ENCODE measurements at regions not wholly inside any gene's neighbourhood (a gene's known extent, or its start where the extent isn't known, plus 50 kb on each side); places are given as distances from the start of the nearest gene placed in this dataset.

DNA sequence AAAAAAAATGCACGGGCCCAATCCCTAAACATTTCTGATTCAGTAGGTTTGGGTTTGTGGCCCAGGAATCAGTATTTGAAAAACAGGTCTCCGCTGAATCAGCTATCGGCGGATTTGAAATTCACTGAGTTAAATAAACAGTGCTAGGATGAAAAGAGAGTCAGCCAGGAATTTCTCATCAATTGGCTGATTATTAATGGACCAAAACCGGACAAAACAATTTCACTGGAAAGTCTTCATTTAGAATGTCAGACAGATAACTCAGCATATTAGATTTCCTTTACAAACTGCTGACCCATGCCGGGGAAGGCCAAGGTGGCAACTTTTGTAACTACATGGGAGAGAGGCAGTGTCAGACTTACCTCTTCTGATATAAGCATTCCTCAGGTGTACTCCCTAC, 99.4 kb upstream of the LSM6 start (continued):
- TF ChIP-seq, protein P1, sequence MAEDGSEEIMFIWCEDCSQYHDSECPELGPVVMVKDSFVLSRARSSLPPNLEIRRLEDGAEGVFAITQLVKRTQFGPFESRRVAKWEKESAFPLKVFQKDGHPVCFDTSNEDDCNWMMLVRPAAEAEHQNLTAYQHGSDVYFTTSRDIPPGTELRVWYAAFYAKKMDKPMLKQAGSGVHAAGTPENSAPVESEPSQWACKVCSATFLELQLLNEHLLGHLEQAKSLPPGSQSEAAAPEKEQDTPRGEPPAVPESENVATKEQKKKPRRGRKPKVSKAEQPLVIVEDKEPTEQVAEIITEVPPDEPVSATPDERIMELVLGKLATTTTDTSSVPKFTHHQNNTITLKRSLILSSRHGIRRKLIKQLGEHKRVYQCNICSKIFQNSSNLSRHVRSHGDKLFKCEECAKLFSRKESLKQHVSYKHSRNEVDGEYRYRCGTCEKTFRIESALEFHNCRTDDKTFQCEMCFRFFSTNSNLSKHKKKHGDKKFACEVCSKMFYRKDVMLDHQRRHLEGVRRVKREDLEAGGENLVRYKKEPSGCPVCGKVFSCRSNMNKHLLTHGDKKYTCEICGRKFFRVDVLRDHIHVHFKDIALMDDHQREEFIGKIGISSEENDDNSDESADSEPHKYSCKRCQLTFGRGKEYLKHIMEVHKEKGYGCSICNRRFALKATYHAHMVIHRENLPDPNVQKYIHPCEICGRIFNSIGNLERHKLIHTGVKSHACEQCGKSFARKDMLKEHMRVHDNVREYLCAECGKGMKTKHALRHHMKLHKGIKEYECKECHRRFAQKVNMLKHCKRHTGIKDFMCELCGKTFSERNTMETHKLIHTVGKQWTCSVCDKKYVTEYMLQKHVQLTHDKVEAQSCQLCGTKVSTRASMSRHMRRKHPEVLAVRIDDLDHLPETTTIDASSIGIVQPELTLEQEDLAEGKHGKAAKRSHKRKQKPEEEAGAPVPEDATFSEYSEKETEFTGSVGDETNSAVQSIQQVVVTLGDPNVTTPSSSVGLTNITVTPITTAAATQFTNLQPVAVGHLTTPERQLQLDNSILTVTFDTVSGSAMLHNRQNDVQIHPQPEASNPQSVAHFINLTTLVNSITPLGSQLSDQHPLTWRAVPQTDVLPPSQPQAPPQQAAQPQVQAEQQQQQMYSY (CRISPR knock-in tag; IDR thresholded peaks at IDR 0.05), result no peak
- TF ChIP-seq, protein P2, sequence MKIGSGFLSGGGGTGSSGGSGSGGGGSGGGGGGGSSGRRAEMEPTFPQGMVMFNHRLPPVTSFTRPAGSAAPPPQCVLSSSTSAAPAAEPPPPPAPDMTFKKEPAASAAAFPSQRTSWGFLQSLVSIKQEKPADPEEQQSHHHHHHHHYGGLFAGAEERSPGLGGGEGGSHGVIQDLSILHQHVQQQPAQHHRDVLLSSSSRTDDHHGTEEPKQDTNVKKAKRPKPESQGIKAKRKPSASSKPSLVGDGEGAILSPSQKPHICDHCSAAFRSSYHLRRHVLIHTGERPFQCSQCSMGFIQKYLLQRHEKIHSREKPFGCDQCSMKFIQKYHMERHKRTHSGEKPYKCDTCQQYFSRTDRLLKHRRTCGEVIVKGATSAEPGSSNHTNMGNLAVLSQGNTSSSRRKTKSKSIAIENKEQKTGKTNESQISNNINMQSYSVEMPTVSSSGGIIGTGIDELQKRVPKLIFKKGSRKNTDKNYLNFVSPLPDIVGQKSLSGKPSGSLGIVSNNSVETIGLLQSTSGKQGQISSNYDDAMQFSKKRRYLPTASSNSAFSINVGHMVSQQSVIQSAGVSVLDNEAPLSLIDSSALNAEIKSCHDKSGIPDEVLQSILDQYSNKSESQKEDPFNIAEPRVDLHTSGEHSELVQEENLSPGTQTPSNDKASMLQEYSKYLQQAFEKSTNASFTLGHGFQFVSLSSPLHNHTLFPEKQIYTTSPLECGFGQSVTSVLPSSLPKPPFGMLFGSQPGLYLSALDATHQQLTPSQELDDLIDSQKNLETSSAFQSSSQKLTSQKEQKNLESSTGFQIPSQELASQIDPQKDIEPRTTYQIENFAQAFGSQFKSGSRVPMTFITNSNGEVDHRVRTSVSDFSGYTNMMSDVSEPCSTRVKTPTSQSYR (CRISPR knock-in tag; IDR thresholded peaks at IDR 0.05), result no peak

DNA sequence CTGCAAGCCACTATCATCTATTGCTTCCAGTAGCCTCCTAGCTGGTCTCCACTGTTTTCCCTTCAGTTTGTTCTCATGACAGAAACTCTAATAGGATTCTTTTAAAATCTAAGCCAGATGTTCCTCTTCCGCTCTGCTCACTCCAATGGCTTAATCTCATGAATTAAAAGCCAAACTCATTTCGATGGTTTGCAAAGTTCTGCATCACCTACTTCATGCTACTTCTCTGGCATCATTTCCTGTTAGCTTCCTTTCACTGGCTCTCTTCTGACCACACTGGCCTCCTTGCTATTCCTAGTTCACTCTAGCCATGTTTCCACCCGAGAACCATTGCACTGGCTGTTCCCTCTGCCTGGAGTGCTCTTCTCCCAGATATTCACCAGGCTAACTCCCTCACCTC, 102.0 kb upstream of the LSM6 start:
- TF ChIP-seq TP53 (CRISPR knock-in tag; IDR thresholded peaks at IDR 0.05), result no peak
- TF ChIP-seq, protein P3, sequence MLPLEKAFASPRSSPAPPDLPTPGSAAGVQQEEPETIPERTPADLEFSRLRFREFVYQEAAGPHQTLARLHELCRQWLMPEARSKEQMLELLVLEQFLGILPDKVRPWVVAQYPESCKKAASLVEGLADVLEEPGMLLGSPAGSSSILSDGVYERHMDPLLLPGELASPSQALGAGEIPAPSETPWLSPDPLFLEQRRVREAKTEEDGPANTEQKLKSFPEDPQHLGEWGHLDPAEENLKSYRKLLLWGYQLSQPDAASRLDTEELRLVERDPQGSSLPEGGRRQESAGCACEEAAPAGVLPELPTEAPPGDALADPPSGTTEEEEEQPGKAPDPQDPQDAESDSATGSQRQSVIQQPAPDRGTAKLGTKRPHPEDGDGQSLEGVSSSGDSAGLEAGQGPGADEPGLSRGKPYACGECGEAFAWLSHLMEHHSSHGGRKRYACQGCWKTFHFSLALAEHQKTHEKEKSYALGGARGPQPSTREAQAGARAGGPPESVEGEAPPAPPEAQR (CRISPR knock-in tag; IDR thresholded peaks at IDR 0.05), result no peak
- TF ChIP-seq, protein P4, sequence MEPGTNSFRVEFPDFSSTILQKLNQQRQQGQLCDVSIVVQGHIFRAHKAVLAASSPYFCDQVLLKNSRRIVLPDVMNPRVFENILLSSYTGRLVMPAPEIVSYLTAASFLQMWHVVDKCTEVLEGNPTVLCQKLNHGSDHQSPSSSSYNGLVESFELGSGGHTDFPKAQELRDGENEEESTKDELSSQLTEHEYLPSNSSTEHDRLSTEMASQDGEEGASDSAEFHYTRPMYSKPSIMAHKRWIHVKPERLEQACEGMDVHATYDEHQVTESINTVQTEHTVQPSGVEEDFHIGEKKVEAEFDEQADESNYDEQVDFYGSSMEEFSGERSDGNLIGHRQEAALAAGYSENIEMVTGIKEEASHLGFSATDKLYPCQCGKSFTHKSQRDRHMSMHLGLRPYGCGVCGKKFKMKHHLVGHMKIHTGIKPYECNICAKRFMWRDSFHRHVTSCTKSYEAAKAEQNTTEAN (CRISPR knock-in tag; IDR thresholded peaks at IDR 0.05), result no peak
- no peak for TF ChIP-seq ZNF121 (CRISPR knock-in tag; IDR thresholded peaks at IDR 0.05)
- no peak for TF ChIP-seq IRF2 (CRISPR knock-in tag; IDR thresholded peaks at IDR 0.05; ENCODE audit: borderline replicate concordance, low read depth)
- no peak for TF ChIP-seq SMAD4 (CRISPR knock-in tag; IDR thresholded peaks at IDR 0.05)
- no peak for TF ChIP-seq ZBTB21 (CRISPR knock-in tag; IDR thresholded peaks at IDR 0.05; ENCODE audit: borderline replicate concordance)
- no peak for TF ChIP-seq FOXP1 (CRISPR knock-in tag; IDR thresholded peaks at IDR 0.05; ENCODE audit: borderline replicate concordance)
- no peak for TF ChIP-seq CREM (CRISPR knock-in tag; IDR thresholded peaks at IDR 0.05)
- CTCF ChIA-PET, result no interaction called here
- Mint-ChIP-seq H3K27me3 (ENCODE audit: low read depth) (no peaks in the 10 kb centered on the region; the same call in 1 of the 2 replicates), H3K27ac (no peak overlapping the region), H3K36me3 (no peaks in the 10 kb centered on the region), H3K9me3 (no peaks in the 10 kb centered on the region), H3K4me1 (no peaks in the 10 kb centered on the region), H3K4me3 (no peak overlapping the region)
- POLR2A ChIA-PET, result no interaction called here
- ATAC-seq (no peak), DNase-seq (ENCODE audit: low spot score) (no peak)

DNA sequence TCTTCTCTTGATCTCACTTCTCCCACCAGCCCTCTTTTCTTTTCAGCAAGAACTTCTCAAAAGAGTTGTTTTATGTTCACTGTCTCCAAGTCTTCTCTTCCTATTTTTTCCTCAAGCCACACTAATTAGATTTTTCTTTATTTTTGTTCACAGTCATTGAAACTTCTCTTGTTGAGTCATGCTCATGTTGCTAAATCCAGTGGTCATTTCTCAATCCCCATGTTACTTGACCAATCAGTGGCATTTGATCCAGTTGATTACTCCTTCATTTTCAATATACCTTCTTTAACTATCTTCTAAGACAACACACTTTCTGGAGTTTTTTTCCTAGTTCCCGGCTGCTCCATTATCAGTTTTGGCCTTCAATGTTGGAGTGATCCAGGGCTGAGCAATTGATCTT, 103.1 kb upstream of the LSM6 start:
- POLR2A ChIA-PET, result no interaction called here
- DNase-seq (ENCODE audit: low spot score) (no peak), ATAC-seq (no peak)
- Mint-ChIP-seq H3K27me3 (ENCODE audit: low read depth) (no peaks in the 10 kb centered on the region), H3K27ac (no peak overlapping the region), H3K9me3 (no peaks in the 10 kb centered on the region), H3K4me3 (no peak overlapping the region), H3K4me1 (no peaks in the 10 kb centered on the region), H3K36me3 (no peaks in the 10 kb centered on the region)
- TF ChIP-seq ZNF416 (CRISPR knock-in tag; IDR thresholded peaks at IDR 0.05), result no peak
- TF ChIP-seq, protein P5, sequence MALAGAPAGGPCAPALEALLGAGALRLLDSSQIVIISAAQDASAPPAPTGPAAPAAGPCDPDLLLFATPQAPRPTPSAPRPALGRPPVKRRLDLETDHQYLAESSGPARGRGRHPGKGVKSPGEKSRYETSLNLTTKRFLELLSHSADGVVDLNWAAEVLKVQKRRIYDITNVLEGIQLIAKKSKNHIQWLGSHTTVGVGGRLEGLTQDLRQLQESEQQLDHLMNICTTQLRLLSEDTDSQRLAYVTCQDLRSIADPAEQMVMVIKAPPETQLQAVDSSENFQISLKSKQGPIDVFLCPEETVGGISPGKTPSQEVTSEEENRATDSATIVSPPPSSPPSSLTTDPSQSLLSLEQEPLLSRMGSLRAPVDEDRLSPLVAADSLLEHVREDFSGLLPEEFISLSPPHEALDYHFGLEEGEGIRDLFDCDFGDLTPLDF (CRISPR knock-in tag; IDR thresholded peaks at IDR 0.05), result no peak
- TF ChIP-seq, protein P6, sequence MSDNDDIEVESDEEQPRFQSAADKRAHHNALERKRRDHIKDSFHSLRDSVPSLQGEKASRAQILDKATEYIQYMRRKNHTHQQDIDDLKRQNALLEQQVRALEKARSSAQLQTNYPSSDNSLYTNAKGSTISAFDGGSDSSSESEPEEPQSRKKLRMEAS (CRISPR knock-in tag; IDR thresholded peaks at IDR 0.05), result no peak
- TF ChIP-seq GRHL2 (CRISPR knock-in tag; IDR thresholded peaks at IDR 0.05; ENCODE audit: insufficient replicate concordance, severe bottlenecking), result no peak
- TF ChIP-seq GTF2I (CRISPR knock-in tag; conservative IDR thresholded peaks at IDR 0.05), result no peak
- no peak for TF ChIP-seq IRF2 (CRISPR knock-in tag; IDR thresholded peaks at IDR 0.05; ENCODE audit: borderline replicate concordance, low read depth)
- TF ChIP-seq ATF1 (CRISPR knock-in tag; IDR thresholded peaks at IDR 0.05), result no peak
- TF ChIP-seq, protein P7, sequence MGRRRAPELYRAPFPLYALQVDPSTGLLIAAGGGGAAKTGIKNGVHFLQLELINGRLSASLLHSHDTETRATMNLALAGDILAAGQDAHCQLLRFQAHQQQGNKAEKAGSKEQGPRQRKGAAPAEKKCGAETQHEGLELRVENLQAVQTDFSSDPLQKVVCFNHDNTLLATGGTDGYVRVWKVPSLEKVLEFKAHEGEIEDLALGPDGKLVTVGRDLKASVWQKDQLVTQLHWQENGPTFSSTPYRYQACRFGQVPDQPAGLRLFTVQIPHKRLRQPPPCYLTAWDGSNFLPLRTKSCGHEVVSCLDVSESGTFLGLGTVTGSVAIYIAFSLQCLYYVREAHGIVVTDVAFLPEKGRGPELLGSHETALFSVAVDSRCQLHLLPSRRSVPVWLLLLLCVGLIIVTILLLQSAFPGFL (CRISPR knock-in tag; IDR thresholded peaks at IDR 0.05; ENCODE audit: borderline replicate concordance), result no peak
- no peak for TF ChIP-seq ZNF219 (CRISPR knock-in tag; IDR thresholded peaks at IDR 0.05; ENCODE audit: borderline replicate concordance)
- no peak for TF ChIP-seq JUN (CRISPR knock-in tag; IDR thresholded peaks at IDR 0.05)
- no peak for TF ChIP-seq PRRX2 (CRISPR knock-in tag; IDR thresholded peaks at IDR 0.05)
- CTCF ChIA-PET, result no interaction called here

All from WTC11 (cell line).